ENCODE measurements at regions not wholly inside any gene's neighbourhood (a gene's known extent, or its start where the extent isn't known, plus 50 kb on each side); places are given as distances from the start of the nearest gene placed in this dataset.

GRCh38 chr17:70646673-70647072, 477.3 kb downstream of the KCNJ2 start:
- no peaks in the 10 kb centered on the region for H3K27me3 ChIP-seq (ENCODE audit: control insufficient read depth, insufficient read depth, low read length)
- 0 out of 2 replicates have a peak, but pooled peaks cover 3% of the 10 kb centered on the region for H3K4me1 ChIP-seq (ENCODE audit: control insufficient read depth, insufficient read depth, low read length)
- H3K27ac ChIP-seq (ENCODE audit: low read depth, low read length), result no peak overlapping the region
- no peak overlapping the region for H3K4me3 ChIP-seq (ENCODE audit: low read depth, low read length)
- H3K9ac ChIP-seq (ENCODE audit: low read depth, low read length), result no peak overlapping the region
- H3K36me3 ChIP-seq (ENCODE audit: control insufficient read depth, insufficient read depth, low read length), result no peaks in the 10 kb centered on the region
- no peaks in the 10 kb centered on the region for H3K9me3 ChIP-seq (ENCODE audit: control insufficient read depth, insufficient read depth, low read length)

GRCh38 chr17:70648166-70648565, 478.8 kb downstream of the KCNJ2 start:
- Histone ChIP-seq H3K36me3 (ENCODE audit: control insufficient read depth, insufficient read depth, low read length) (no peaks in the 10 kb centered on the region), H3K27me3 (ENCODE audit: control insufficient read depth, insufficient read depth, low read length) (no peaks in the 10 kb centered on the region), H3K27ac (ENCODE audit: low read depth, low read length) (no peak overlapping the region)

GRCh38 chr17:70653850-70654249, 484.5 kb downstream of the KCNJ2 start:
- no peak overlapping the region for H3K27ac ChIP-seq (ENCODE audit: low read depth, low read length)
- H3K36me3 ChIP-seq (ENCODE audit: control insufficient read depth, insufficient read depth, low read length), result no peaks in the 10 kb centered on the region

More at GRCh38 chr17:70648166-70648565, 478.8 kb downstream of the KCNJ2 start:
- Histone ChIP-seq H3K4me1 (ENCODE audit: control insufficient read depth, insufficient read depth, low read length) (no peaks in the 10 kb centered on the region), H3K9me3 (ENCODE audit: control insufficient read depth, insufficient read depth, low read length) (no peaks in the 10 kb centered on the region), H3K4me3 (ENCODE audit: low read depth, low read length) (no peak overlapping the region), H3K9ac (ENCODE audit: low read depth, low read length) (no peak overlapping the region)

GRCh38 chr17:70654706-70655105, 485.4 kb downstream of the KCNJ2 start:
- Histone ChIP-seq H3K9ac (ENCODE audit: low read depth, low read length) (no peak overlapping the region), H3K27ac (ENCODE audit: low read depth, low read length) (no peak overlapping the region), H3K4me3 (ENCODE audit: low read depth, low read length) (no peak overlapping the region), H3K27me3 (ENCODE audit: control insufficient read depth, insufficient read depth, low read length) (no peaks in the 10 kb centered on the region), H3K4me1 (ENCODE audit: control insufficient read depth, insufficient read depth, low read length) (no peaks in the 10 kb centered on the region), H3K9me3 (ENCODE audit: control insufficient read depth, insufficient read depth, low read length) (no peaks in the 10 kb centered on the region), H3K36me3 (ENCODE audit: control insufficient read depth, insufficient read depth, low read length) (no peaks in the 10 kb centered on the region)

More at GRCh38 chr17:70653850-70654249, 484.5 kb downstream of the KCNJ2 start:
- Histone ChIP-seq H3K9me3 (ENCODE audit: control insufficient read depth, insufficient read depth, low read length) (no peaks in the 10 kb centered on the region), H3K4me1 (ENCODE audit: control insufficient read depth, insufficient read depth, low read length) (no peaks in the 10 kb centered on the region), H3K9ac (ENCODE audit: low read depth, low read length) (no peak overlapping the region), H3K27me3 (ENCODE audit: control insufficient read depth, insufficient read depth, low read length) (no peaks in the 10 kb centered on the region), H3K4me3 (ENCODE audit: low read depth, low read length) (no peak overlapping the region)

- Histone ChIP-seq H3K36me3 (ENCODE audit: control insufficient read depth, insufficient read depth, low read length) (no peaks in the 10 kb centered on the region), H3K9me3 (ENCODE audit: control insufficient read depth, insufficient read depth, low read length) (no peaks in the 10 kb centered on the region), H3K27ac (ENCODE audit: low read depth, low read length) (no peak overlapping the region), H3K4me1 (ENCODE audit: control insufficient read depth, insufficient read depth, low read length) (no peaks in the 10 kb centered on the region), H3K27me3 (ENCODE audit: control insufficient read depth, insufficient read depth, low read length) (no peaks in the 10 kb centered on the region), H3K9ac (ENCODE audit: low read depth, low read length) (no peak overlapping the region), H3K4me3 (ENCODE audit: low read depth, low read length) (no peak overlapping the region)
Measured at GRCh38 chr17:70655176-70655958, 486.0 kb downstream of the KCNJ2 start.

GRCh38 chr17:70658317-70658716, 489.0 kb downstream of the KCNJ2 start:
- H3K9ac ChIP-seq (ENCODE audit: low read depth, low read length), result no peak overlapping the region

GRCh38 chr17:70658840-70659239, 489.5 kb downstream of the KCNJ2 start:
- no peaks in the 10 kb centered on the region for H3K4me1 ChIP-seq (ENCODE audit: control insufficient read depth, insufficient read depth, low read length)
- H3K27ac ChIP-seq (ENCODE audit: low read depth, low read length), result no peak overlapping the region
- H3K9ac ChIP-seq (ENCODE audit: low read depth, low read length), result no peak overlapping the region
- H3K36me3 ChIP-seq (ENCODE audit: control insufficient read depth, insufficient read depth, low read length), result no peaks in the 10 kb centered on the region
- H3K9me3 ChIP-seq (ENCODE audit: control insufficient read depth, insufficient read depth, low read length), result no peaks in the 10 kb centered on the region
- H3K27me3 ChIP-seq (ENCODE audit: control insufficient read depth, insufficient read depth, low read length), result no peaks in the 10 kb centered on the region
- H3K4me3 ChIP-seq (ENCODE audit: low read depth, low read length), result no peak overlapping the region

More at GRCh38 chr17:70658317-70658716, 489.0 kb downstream of the KCNJ2 start:
- H3K9me3 ChIP-seq (ENCODE audit: control insufficient read depth, insufficient read depth, low read length), result no peaks in the 10 kb centered on the region
- no peaks in the 10 kb centered on the region for H3K36me3 ChIP-seq (ENCODE audit: control insufficient read depth, insufficient read depth, low read length)
- H3K27me3 ChIP-seq (ENCODE audit: control insufficient read depth, insufficient read depth, low read length), result no peaks in the 10 kb centered on the region
- no peaks in the 10 kb centered on the region for H3K4me1 ChIP-seq (ENCODE audit: control insufficient read depth, insufficient read depth, low read length)
- H3K27ac ChIP-seq (ENCODE audit: low read depth, low read length), result no peak overlapping the region
- H3K4me3 ChIP-seq (ENCODE audit: low read depth, low read length), result no peak overlapping the region

GRCh38 chr17:70661342-70662222, 492.2 kb downstream of the KCNJ2 start:
- no peaks in the 10 kb centered on the region for H3K27me3 ChIP-seq (ENCODE audit: control insufficient read depth, insufficient read depth, low read length)
- no peak overlapping the region for H3K4me3 ChIP-seq (ENCODE audit: low read depth, low read length)
- no peak overlapping the region for H3K27ac ChIP-seq (ENCODE audit: low read depth, low read length)
- no peak overlapping the region for H3K9ac ChIP-seq (ENCODE audit: low read depth, low read length)
- no peaks in the 10 kb centered on the region for H3K4me1 ChIP-seq (ENCODE audit: control insufficient read depth, insufficient read depth, low read length)
- no peaks in the 10 kb centered on the region for H3K36me3 ChIP-seq (ENCODE audit: control insufficient read depth, insufficient read depth, low read length)
- H3K9me3 ChIP-seq (ENCODE audit: control insufficient read depth, insufficient read depth, low read length), result no peaks in the 10 kb centered on the region

GRCh38 chr17:70668276-70668937, 499.1 kb downstream of the KCNJ2 start:
- Histone ChIP-seq H3K27ac (ENCODE audit: low read depth, low read length) (no peak overlapping the region), H3K9me3 (ENCODE audit: control insufficient read depth, insufficient read depth, low read length) (no peaks in the 10 kb centered on the region), H3K4me3 (ENCODE audit: low read depth, low read length) (no peak overlapping the region), H3K27me3 (ENCODE audit: control insufficient read depth, insufficient read depth, low read length) (no peaks in the 10 kb centered on the region), H3K9ac (ENCODE audit: low read depth, low read length) (no peak overlapping the region), H3K36me3 (ENCODE audit: control insufficient read depth, insufficient read depth, low read length) (no peaks in the 10 kb centered on the region), H3K4me1 (ENCODE audit: control insufficient read depth, insufficient read depth, low read length) (no peaks in the 10 kb centered on the region)

- H3K9ac ChIP-seq (ENCODE audit: low read depth, low read length), result no peak overlapping the region
- no peaks in the 10 kb centered on the region for H3K4me1 ChIP-seq (ENCODE audit: control insufficient read depth, insufficient read depth, low read length)
- H3K36me3 ChIP-seq (ENCODE audit: control insufficient read depth, insufficient read depth, low read length), result no peaks in the 10 kb centered on the region
- no peaks in the 10 kb centered on the region for H3K9me3 ChIP-seq (ENCODE audit: control insufficient read depth, insufficient read depth, low read length)
- no peaks in the 10 kb centered on the region for H3K27me3 ChIP-seq (ENCODE audit: control insufficient read depth, insufficient read depth, low read length)
- no peak overlapping the region for H3K27ac ChIP-seq (ENCODE audit: low read depth, low read length)
- H3K4me3 ChIP-seq (ENCODE audit: low read depth, low read length), result no peak overlapping the region
Measured at GRCh38 chr17:70668938-70669778, 499.8 kb downstream of the KCNJ2 start.

Measured in HUES48 (cell line).